ENCODE measurements at regions not wholly inside any gene's neighbourhood (a gene's known extent, or its start where the extent isn't known, plus 50 kb on each side); places are given as distances from the start of the nearest gene placed in this dataset.
"Not testable (repeated sequence)": the region's sequence is repeated elsewhere in the genome, so short reads cannot be mapped to it uniquely, and the experiment has no call there.

DNA sequence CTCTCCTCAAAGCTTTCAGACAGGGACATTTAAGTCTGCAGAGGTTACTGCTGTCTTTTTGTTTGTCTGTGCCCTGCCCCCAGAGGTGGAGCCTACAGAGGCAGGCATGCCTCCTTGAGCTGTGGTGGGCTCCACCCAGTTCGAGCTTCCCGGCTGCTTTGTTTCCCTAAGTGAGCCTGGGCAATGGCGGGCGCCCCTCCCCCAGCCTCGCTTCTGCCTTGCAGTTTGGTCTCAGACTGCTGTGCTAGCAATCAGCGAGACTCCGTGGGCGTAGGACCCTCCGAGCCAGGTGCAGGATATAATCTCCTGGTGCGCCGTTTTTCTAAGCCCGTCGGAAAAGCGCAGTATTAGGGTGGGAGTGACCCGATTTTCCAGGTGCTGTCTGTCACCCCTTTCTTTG, 78.7 kb downstream of the DYNAP start:
- TF ChIP-seq, protein P1, sequence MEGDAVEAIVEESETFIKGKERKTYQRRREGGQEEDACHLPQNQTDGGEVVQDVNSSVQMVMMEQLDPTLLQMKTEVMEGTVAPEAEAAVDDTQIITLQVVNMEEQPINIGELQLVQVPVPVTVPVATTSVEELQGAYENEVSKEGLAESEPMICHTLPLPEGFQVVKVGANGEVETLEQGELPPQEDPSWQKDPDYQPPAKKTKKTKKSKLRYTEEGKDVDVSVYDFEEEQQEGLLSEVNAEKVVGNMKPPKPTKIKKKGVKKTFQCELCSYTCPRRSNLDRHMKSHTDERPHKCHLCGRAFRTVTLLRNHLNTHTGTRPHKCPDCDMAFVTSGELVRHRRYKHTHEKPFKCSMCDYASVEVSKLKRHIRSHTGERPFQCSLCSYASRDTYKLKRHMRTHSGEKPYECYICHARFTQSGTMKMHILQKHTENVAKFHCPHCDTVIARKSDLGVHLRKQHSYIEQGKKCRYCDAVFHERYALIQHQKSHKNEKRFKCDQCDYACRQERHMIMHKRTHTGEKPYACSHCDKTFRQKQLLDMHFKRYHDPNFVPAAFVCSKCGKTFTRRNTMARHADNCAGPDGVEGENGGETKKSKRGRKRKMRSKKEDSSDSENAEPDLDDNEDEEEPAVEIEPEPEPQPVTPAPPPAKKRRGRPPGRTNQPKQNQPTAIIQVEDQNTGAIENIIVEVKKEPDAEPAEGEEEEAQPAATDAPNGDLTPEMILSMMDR (IDR thresholded peaks at IDR 0.05 in 8 of 11, conservative IDR thresholded peaks at IDR 0.05 in 3 of 11), result not testable (repeated sequence)
- not testable (repeated sequence) for TF ChIP-seq POLR2A (IDR thresholded peaks at IDR 0.05)
